GM19397 (cell line): ENCODE measurements at regions not wholly inside any gene's neighbourhood (a gene's known extent, or its start where the extent isn't known, plus 50 kb on each side); places are given as distances from the start of the nearest gene placed in this dataset.
"Not testable (repeated sequence)": the region's sequence is repeated elsewhere in the genome, so short reads cannot be mapped to it uniquely, and the experiment has no call there.

Experiments
- ATAC-seq: cut with Tn5 transposase; IDR thresholded peaks from one replicate; pipeline ENCODE4 v1.9.1; 2021; ENCODE audit warnings: mild to moderate bottlenecking, moderate library complexity; ENCODE audit not compliant: unreplicated experiment

- no peak for ATAC-seq
Measured at GRCh38 chr4:134540588-134540987, 339.0 kb upstream of the PABPC4L start.

DNA sequence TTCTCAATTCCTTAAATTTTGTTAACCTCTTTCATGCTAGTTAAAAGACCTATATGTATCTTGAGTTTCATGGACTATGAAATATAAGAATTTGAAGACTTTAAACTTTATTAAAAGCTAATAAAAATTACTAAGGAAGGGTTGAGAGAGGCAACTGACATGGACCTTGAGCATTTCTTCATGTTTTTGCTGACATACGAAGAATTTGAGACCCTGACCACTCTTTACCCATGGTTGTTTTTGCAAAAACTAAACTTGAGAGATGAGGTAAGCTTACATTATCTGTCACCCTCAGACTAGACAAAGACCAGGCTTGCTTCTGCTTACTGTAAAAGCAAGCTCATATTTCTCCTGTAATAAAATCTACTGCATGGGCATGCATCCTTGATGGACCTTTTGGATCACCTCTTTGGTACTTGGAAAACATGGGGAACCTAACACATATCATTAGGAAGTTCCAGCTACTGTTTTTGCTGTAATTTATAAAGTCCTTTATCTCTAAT lies 338.2 kb upstream of the PABPC4L start:
- no peak for ATAC-seq

DNA sequence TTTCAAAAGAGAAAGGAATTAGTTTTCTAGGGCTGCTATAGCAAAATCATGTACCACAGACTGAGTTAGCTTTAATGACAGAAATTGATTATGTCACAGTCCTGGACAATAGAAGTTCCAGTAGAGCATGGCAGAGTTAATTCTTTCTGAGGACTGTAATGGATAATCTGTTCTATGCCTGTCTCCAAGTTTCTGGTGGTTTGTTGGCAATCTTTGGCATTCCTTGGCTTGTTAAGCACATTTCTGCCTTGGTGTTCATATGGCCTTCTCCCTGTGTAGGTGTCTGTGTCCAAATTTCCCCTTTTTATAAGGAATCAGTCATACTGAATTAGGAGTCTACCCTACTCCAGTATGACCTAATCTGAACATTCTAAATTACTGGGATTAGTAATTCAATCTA lies 336.1 kb upstream of the PABPC4L start:
- no peak for ATAC-seq

DNA sequence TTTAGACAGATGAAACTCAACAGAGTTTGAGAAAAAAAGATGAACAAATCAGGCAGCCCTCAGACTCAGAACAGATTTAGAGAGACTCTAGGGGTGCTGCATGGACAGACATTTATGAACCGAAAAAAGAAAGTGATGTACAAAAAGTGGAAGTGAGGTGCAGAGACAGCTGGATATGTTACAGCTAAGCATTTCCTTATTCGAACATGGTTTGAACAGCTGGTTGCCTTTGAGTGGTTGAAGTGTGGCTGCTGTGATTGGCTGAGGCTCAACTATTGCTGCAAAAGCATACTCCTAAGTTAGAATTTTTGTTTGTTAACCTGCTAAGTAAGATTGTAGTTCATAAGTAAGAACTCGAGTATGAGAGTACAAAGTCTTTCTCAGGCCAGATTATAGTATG lies 331.5 kb upstream of the PABPC4L start:
- ATAC-seq, result no peak

- ATAC-seq, result no peak
Measured at GRCh38 chr4:134531013-134531412, 329.4 kb upstream of the PABPC4L start.

GRCh38 chr4:134529629-134530028 lies 328.0 kb upstream of the PABPC4L start:
- no peak for ATAC-seq

DNA sequence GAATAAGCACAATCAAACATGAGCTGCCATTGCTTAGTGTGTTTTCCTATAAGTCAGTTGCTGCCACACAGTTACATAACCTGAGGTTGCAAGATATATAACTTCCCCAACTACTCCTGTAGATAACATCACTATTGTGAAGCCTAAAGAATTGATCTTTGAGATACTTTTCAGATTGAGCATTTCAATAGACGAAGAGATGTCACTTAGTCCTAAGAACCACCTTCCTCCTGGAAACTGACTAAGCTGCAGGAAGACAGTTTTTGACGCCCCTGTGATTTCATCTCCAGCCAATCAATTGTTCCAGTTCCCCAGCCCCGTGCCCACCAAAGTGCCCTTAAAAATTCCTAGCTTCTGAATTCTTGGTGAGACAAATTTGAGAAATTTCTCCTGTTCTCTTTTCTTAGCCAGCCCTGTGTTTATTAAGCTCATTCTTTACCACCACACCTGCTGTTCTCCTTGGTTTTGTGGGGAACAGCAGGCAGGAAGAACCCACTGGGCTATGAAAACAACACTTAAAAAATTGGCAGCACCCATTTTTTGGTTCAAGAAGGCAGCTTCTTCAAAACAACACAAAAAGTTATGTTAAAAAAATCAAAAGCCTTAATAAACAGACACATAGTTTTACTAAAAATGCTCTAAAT lies 317.1 kb upstream of the PABPC4L start:
- ATAC-seq, result no peak

GRCh38 chr4:134510544-134510943 lies 309.0 kb upstream of the PABPC4L start:
- ATAC-seq, result no peak

DNA sequence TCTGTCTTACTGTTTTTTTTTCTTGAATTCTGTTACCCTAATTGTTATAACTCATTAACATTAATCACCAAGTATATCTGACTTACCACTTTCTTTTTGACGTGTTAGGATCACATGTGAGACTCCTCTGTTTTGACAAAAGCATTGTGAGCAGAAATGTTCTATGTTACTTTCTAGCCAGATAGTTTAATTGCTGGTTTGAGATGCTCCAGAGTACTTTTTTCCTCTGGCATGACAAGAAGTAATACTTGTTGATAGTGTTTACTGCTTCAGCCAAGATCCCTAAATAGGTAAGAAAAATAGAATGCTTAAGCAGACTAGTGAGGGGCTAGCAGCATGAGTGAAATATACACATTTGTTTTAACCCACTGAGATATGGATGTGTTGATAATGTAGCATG lies 303.9 kb upstream of the PABPC4L start:
- ATAC-seq, result no peak

DNA sequence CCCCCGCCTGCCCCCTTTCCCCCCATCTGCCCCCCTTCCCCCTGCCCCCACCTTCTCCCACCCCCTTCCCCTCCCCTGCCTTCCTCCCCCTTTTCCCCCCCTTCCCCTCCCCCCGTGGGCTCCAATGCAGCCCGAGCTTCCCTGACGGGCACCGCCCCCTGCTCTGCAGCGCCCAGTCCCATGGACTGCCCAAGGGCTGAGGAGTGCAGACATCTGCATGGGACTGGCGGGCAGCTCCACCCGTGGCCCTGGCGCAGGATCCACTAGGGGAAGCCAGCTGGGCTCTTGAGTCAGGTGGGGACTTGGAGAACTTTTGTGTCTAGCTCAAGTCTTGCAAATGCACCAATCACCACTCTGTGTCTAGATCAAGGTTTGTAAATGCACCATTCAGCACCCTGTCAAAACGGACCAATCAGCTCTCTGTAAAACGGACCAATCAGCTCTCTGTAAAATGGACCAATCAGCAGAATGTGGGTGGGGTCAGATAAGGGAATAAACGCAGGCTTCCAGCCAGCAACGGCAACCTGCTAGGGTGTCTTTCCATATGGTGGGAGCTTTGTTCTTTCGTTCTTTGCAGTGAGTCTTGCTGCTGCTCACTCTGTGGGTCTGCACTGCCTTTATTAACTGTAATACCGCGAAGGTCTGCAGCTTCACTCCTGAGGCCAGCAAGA lies 300.5 kb upstream of the PABPC4L start:
- no peak for ATAC-seq

- not testable (repeated sequence) for ATAC-seq
Measured at GRCh38 chr4:134501488-134501887, 299.9 kb upstream of the PABPC4L start.

DNA sequence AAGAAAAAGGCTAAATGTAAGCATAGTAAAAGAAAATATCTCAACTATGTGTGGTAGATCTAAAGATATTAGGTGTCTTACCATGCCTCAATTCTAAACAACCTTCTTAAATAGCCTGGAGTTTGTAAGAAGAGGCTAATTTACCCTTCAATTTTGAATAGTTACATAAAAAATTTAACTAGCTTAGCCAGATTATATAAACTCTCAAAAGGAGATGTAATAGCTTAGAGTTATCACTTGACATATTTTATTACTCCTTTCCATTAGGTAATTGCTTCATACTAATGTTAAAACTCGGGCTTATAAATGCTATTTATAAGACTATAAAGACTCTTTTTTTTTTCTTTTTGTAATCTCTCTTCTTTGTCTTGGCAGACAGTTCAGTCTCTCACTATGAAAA lies 297.5 kb upstream of the PABPC4L start:
- ATAC-seq, result no peak

GRCh38 chr4:134490863-134491262 lies 289.3 kb upstream of the PABPC4L start:
- no peak for ATAC-seq

DNA sequence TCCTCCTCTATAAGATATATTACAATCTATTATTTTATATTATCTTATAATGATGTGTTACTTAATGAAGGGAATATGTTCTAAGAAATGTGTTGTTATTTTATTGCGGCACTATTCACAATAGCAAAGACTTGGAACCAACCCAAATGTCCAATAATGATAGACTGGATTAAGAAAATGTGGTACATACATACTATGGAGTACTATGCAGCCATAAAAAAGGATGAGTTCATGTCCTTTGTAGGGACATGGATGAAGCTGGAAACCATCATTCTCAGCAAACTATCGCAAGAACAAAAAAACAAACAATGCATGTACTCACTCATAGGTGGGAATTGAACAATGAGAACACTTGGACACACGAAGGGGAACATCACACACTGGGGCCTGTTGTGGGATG lies 281.9 kb upstream of the PABPC4L start:
- not testable (repeated sequence) for ATAC-seq

GRCh38 chr4:134471569-134471968 lies 270.0 kb upstream of the PABPC4L start:
- ATAC-seq, result no peak

GRCh38 chr4:134470544-134470943 lies 269.0 kb upstream of the PABPC4L start:
- ATAC-seq, result no peak

- ATAC-seq, result no peak
Measured at GRCh38 chr4:134465417-134465816, 263.8 kb upstream of the PABPC4L start.

GRCh38 chr4:134463771-134464170 lies 262.2 kb upstream of the PABPC4L start:
- no peak for ATAC-seq

- no peak for ATAC-seq
Measured at GRCh38 chr4:134426821-134427220, 225.2 kb upstream of the PABPC4L start.

DNA sequence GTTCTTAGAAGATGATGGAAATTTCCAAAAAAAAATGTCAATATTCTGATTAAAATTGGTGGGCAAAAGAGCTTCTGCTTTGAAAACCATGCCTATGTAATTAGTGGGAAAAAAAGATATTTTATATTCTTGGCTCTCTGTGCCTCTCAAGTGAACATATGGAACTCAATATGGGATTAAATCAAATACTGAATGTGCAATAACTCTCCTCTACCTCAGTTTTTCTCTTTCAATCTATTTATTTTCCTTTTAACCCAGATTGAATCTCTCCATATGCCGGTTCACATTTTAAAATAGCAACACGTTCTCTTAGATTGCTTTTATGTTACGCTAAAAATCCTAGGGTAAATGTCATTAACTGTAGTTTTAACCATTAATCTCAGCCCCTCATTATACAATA lies 224.2 kb upstream of the PABPC4L start:
- no peak for ATAC-seq

DNA sequence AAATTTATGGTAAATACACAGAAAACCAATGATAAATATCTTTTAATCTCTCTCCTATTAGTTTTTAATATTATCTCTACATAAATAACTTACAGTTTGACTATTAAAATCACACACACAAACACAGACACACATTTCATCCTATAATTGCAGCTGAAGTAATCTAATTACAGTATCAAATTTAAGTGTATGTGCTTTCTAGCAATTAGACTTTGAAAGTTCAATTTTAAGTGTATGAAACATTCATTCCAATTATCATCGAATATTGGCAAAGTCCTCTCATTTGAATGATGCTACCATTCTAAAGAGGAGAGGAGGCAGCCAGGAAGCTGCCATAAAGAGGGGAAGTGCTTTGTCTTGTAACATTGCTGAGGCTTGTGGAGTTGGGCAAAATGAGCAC lies 221.2 kb upstream of the PABPC4L start:
- no peak for ATAC-seq

DNA sequence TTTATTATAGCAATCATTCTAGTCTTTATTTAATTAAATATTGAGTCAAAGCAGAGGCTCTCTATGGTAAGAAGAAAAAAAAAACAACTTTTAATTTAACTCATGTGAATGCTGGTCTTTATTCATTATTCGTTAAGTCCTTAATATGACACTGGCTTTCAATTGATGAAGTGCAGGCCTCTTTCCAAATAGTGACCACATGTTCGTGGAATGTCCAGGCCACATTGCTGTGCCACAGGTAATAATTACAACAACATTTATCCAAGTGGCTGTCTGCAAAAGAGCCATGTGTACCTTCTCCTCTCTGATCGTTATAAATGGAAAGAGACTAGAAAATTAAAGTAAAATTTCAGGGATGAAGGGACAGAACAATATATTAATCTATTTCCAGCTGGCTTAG lies 220.1 kb upstream of the PABPC4L start:
- no peak for ATAC-seq

DNA sequence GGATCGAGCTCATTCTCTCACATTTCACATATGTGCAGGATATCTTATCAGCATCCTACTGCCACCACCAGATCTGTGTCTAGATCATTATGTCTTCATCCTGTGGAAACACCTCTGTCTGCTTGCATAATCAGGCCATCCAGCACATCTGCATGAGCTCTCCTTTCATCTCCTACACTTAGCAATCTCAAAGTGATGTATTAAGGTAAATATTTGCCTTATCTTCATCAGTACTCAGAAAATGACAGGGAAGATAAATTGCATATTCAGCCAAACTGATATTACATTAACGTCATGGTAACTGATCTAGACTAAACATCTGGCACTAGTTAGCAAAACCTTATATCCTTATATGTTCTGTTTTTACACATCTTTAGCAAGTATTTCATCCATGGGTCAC lies 207.3 kb upstream of the PABPC4L start:
- no peak for ATAC-seq
